Thoracic aorta (tissue), 2 donors: ENCODE measurements at regions not wholly inside any gene's neighbourhood (a gene's known extent, or its start where the extent isn't known, plus 50 kb on each side); places are given as distances from the start of the nearest gene placed in this dataset.

ENCODE experiments used
- ATAC-seq: fragments of 150-250 bp; one replicate; pipeline ENCODE4 v1.8.0; 2017; ENCODE audit warnings: low read depth; ENCODE audit not compliant: insufficient number of reproducible peaks, low FRiP score
- DNase-seq: peaks from one replicate; pipeline ENCODE4 v3.0.0-alpha.2; 2020; ENCODE audit warnings: low spot score
- H3K27ac ChIP-seq, 2 donors: fragments of 200-600 bp; sonication (generic); 1 replicate in 1 of 2; 2 replicates in 1 of 2; pipeline ENCODE4 v1.5.1; 2016; ENCODE audit warnings: mild to moderate bottlenecking in 2 of 2, moderate library complexity in 2 of 2
- H3K27me3 ChIP-seq: fragments of 200-600 bp; sonication (generic); replicated peaks from 2 replicates; pipeline ENCODE4 v1.6.0; 2016; ENCODE audit warnings: mild to moderate bottlenecking; ENCODE audit not compliant: insufficient read depth
- H3K36me3 ChIP-seq: fragments of 200-600 bp; sonication (generic); one replicate; pipeline ENCODE4 v1.5.1; 2016
- H3K4me1 ChIP-seq, 2 donors: fragments of 200-600 bp; sonication (generic); 1 replicate in 1 of 2; 2 replicates in 1 of 2; pipeline versions ENCODE4 v1.5.1 to v1.6.0; 2016; ENCODE audit warnings: low read depth in 2 of 2, mild to moderate bottlenecking in 1 of 2; ENCODE audit not compliant: control insufficient read depth in 1 of 2
- H3K4me3 ChIP-seq: fragments of 200-600 bp; sonication (generic); 2 replicates; pipeline ENCODE4 v1.5.1; 2016; ENCODE audit warnings: mild to moderate bottlenecking
- H3K9me3 ChIP-seq: fragments of 200-600 bp; sonication (generic); 2 replicates; pipeline ENCODE4 v1.5.1; 2016
- CTCF ChIP-seq: fragments of 200-600 bp; sonication (generic); IDR thresholded peaks from one replicate; pipeline ENCODE4 v1.5.1; 2019; ENCODE audit warnings: antibody characterized with exemption

DNA sequence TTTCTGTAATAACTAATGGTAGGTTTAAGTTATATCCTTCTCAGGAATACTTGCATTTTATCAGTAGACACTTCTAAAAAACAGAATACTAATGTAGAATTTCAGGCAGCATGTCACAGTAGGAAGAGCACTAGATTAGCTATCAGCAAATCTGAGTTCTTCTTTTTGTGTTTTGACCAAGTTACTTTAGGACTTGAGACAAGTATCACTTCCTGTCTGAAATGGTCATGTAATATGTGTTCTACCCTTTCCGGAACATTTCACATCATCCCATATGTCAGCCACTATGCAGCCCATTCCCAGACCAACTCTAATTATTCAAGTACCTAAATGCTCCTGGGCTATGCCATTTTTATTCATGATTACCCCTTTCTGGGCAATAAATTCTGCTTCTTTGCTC is 401.8 kb upstream of the RPS6KA3 start:
- H3K9me3 ChIP-seq = no peaks in the 10 kb centered on the region
- H3K36me3 ChIP-seq = no peaks in the 10 kb centered on the region
- no peak overlapping the region for H3K4me3 ChIP-seq
- TF ChIP-seq CTCF = no peak
- no peaks in the 10 kb centered on the region for H3K27me3 ChIP-seq
- H3K4me1 ChIP-seq = no peaks in the 10 kb centered on the region
- H3K27ac ChIP-seq = no peak overlapping the region
- DNase-seq (no peak), ATAC-seq (no peak)

DNA sequence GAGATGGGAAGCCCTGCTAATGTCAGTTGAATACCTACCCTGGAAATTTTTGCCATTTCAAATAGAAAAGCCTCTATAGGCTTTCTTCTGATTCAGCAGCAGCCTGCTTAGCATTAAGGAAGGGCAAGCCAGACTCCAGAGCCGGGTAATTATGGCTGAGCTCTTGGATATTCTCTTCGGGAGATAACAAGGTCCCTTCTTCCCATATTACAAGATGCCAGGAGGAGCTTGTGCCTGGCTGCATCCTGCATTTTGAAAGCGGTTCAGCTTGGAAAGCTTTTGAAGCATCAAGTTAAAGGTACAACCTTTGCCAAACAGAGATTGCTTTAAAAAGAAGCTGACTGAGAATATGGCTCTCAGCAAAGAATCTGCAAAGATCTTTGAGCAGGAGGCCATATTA is 399.6 kb upstream of the RPS6KA3 start:
- Histone ChIP-seq H3K27ac (no peak overlapping the region), H3K4me1 (no peaks in the 10 kb centered on the region), H3K36me3 (no peaks in the 10 kb centered on the region), H3K4me3 (no peak overlapping the region), H3K9me3 (no peaks in the 10 kb centered on the region), H3K27me3 (no peaks in the 10 kb centered on the region)
- ATAC-seq = no peak
- no peak for DNase-seq
- no peak for TF ChIP-seq CTCF

DNA sequence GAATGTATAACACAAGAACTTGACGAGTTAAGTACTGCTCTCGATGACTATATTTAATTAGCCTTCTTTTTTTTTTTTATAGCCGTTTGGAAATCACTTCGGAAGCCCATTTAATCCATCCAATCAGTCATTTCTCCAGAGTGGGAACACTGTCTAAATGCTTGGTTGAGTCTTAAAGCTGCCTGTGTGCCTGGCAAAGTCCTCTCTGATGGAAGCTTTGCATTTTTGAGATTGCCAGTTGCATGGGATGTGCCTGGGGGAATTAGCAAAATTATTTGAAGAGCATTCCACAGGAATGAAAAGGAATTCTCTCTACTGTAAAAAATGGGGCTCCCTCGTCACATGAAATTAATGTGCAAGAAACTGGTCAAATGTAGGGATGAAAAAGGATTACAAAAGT is 398.8 kb upstream of the RPS6KA3 start:
- Histone ChIP-seq H3K4me1 (no peaks in the 10 kb centered on the region), H3K27me3 (no peaks in the 10 kb centered on the region), H3K4me3 (no peak overlapping the region), H3K36me3 (no peaks in the 10 kb centered on the region), H3K9me3 (no peaks in the 10 kb centered on the region), H3K27ac (no peak overlapping the region)
- DNase-seq = no peak
- ATAC-seq = no peak
- no peak for TF ChIP-seq CTCF

- TF ChIP-seq CTCF = no peak
- Histone ChIP-seq H3K27me3 (no peaks in the 10 kb centered on the region), H3K4me1 (no peaks in the 10 kb centered on the region), H3K27ac (no peak overlapping the region), H3K36me3 (no peaks in the 10 kb centered on the region), H3K9me3 (no peaks in the 10 kb centered on the region), H3K4me3 (no peak overlapping the region)
- ATAC-seq = no peak
- DNase-seq = no peak
Observed at GRCh38 chrX:20664774-20665173, 398.1 kb upstream of the RPS6KA3 start.

GRCh38 chrX:20664131-20664530 is 397.4 kb upstream of the RPS6KA3 start:
- Histone ChIP-seq H3K9me3 (no peaks in the 10 kb centered on the region), H3K36me3 (no peaks in the 10 kb centered on the region), H3K27me3 (no peaks in the 10 kb centered on the region), H3K4me3 (no peak overlapping the region), H3K4me1 (no peaks in the 10 kb centered on the region), H3K27ac (no peak overlapping the region)
- ATAC-seq = no peak
- TF ChIP-seq CTCF = no peak
- no peak for DNase-seq
